ENCODE measurements at regions not wholly inside any gene's neighbourhood (a gene's known extent, or its start where the extent isn't known, plus 50 kb on each side); places are given as distances from the start of the nearest gene placed in this dataset.

DNA sequence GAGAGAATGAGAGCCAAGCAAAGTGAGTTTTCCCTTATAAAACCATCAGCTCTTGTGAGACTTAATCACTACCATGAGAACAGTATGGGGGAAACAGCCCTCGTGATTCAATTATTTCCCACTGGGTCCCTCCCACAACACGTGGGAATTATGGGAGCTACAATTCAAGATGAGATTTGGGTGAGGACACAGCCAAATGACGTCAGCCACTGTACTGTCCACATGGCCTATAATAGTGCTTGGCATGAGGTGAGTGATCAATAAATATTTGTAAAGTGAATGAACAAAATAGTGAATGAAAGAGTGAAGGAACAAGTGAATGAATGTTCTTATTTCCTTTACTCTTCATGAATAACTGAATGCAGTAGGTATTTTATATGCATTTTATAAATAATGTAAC, 199.1 kb upstream of the GOT2 start:
- H3K36me3 Mint-ChIP-seq (ENCODE audit: insufficient read depth, unreplicated experiment) = no peaks in the 10 kb centered on the region
- no TSS peak for BruUV-seq (replicated peaks)
- H3K4me3 Mint-ChIP-seq (ENCODE audit: unreplicated experiment) = no peak overlapping the region
- ChIA-PET CTCF (no interaction called here), POLR2A (no interaction called here)
- no peaks in the 10 kb centered on the region for H3K27me3 Mint-ChIP-seq (ENCODE audit: insufficient read depth, unreplicated experiment)
- no peak overlapping the region for H3K27ac Mint-ChIP-seq (ENCODE audit: low read depth, unreplicated experiment)
- TF ChIP-seq, protein P1, sequence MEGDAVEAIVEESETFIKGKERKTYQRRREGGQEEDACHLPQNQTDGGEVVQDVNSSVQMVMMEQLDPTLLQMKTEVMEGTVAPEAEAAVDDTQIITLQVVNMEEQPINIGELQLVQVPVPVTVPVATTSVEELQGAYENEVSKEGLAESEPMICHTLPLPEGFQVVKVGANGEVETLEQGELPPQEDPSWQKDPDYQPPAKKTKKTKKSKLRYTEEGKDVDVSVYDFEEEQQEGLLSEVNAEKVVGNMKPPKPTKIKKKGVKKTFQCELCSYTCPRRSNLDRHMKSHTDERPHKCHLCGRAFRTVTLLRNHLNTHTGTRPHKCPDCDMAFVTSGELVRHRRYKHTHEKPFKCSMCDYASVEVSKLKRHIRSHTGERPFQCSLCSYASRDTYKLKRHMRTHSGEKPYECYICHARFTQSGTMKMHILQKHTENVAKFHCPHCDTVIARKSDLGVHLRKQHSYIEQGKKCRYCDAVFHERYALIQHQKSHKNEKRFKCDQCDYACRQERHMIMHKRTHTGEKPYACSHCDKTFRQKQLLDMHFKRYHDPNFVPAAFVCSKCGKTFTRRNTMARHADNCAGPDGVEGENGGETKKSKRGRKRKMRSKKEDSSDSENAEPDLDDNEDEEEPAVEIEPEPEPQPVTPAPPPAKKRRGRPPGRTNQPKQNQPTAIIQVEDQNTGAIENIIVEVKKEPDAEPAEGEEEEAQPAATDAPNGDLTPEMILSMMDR (IDR thresholded peaks at IDR 0.05; ENCODE audit: unreplicated experiment) = no peak
- no peaks in the 10 kb centered on the region for H3K9me3 Mint-ChIP-seq (ENCODE audit: unreplicated experiment)
- H3K4me1 Mint-ChIP-seq (ENCODE audit: insufficient read depth, unreplicated experiment) = peaks cover 14% of the 10 kb centered on the region
- no peak for DNase-seq (ENCODE audit: unreplicated experiment)
- intact Hi-C loops (cut with micrococcal nuclease) = no loop called here

DNA sequence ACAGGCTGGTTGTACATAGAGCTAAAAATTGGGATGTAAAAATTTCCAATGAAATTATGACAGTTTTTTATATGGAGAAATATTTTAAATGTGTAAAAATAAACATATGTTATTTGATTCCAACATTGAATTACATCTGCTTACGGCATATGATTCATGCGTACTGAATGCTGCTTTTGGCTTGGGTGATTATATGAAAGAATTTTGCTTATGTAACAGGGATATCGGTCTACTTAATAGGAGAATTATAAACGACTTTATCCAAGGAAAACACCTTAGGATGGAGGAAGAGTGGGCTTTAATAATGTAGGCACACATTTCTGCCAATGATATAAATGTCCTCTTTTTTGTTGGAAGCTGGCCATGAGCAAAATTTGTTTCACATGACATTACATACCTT, 197.3 kb upstream of the GOT2 start:
- Mint-ChIP-seq H3K9me3 (ENCODE audit: unreplicated experiment) (no peaks in the 10 kb centered on the region), H3K36me3 (ENCODE audit: insufficient read depth, unreplicated experiment) (no peaks in the 10 kb centered on the region), H3K27ac (ENCODE audit: low read depth, unreplicated experiment) (no peak overlapping the region), H3K4me1 (ENCODE audit: insufficient read depth, unreplicated experiment) (peaks cover 5% of the 10 kb centered on the region), H3K27me3 (ENCODE audit: insufficient read depth, unreplicated experiment) (no peaks in the 10 kb centered on the region), H3K4me3 (ENCODE audit: unreplicated experiment) (no peak overlapping the region)
- intact Hi-C loops (cut with micrococcal nuclease) = no loop called here
- ChIA-PET CTCF (interaction anchor here (0.6 kb wide), 1 partner anchor 13 kb away, joined by 3 read pairs; no protein-coding TSS in a partner anchor), POLR2A (interaction anchor here (0.6 to 0.9 kb wide), 2 partner anchors 33 to 83 kb away, joined by 3 read pairs; no protein-coding TSS in a partner anchor)
- TF ChIP-seq, protein P1 (IDR thresholded peaks at IDR 0.05; ENCODE audit: unreplicated experiment) = no peak
- DNase-seq (ENCODE audit: unreplicated experiment) = peak; percentile 4
- no TSS peak for BruUV-seq (replicated peaks)

DNA sequence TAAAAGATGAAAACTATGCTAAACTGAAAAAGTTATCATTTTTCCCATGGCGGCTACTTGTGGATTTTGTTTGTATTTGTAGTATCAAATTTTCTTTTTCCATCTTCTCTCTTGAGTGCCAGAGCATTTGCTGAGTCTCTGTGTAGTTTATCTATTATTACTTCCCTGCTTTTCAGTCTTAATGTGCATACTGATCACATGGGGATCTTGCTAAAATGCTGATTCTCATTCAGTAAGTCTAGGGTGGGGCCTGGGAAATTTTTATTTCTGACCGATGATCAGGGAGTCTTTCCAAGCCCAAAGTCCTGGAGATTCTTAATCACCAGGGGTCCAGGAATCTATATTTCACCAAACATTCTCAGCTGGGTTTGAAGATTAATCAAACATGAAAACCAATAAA, 189.0 kb upstream of the GOT2 start:
- H3K4me3 Mint-ChIP-seq (ENCODE audit: unreplicated experiment) = no peak overlapping the region
- TF ChIP-seq, protein P1 (IDR thresholded peaks at IDR 0.05; ENCODE audit: unreplicated experiment) = no peak
- H3K4me1 Mint-ChIP-seq (ENCODE audit: insufficient read depth, unreplicated experiment) = no peaks in the 10 kb centered on the region
- no TSS peak for BruUV-seq (replicated peaks)
- no peaks in the 10 kb centered on the region for H3K9me3 Mint-ChIP-seq (ENCODE audit: unreplicated experiment)
- no peaks in the 10 kb centered on the region for H3K36me3 Mint-ChIP-seq (ENCODE audit: insufficient read depth, unreplicated experiment)
- H3K27ac Mint-ChIP-seq (ENCODE audit: low read depth, unreplicated experiment) = no peak overlapping the region
- POLR2A ChIA-PET = no interaction called here
- intact Hi-C loops (cut with micrococcal nuclease) = no loop called here
- CTCF ChIA-PET = no interaction called here
- H3K27me3 Mint-ChIP-seq (ENCODE audit: insufficient read depth, unreplicated experiment) = no peaks in the 10 kb centered on the region
- DNase-seq (ENCODE audit: unreplicated experiment) = no peak

DNA sequence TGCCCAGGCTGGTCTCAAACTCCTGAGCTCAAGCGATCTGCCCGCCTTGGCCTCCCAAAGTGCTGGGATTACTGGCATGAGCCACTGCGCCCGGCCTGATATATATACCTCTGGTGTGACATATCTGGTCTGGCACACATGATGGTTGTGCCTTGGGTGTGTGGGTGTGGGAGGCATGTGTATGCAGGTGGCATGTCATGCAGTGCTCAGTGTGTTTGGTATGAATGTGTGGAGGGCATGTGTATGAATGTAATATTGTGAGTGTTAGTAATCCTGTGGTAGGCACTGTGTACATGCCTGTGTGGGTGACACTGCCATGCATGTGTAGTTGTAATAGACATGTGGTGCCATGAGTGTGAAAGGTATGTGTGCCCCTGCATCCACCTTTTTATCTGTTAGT, 179.3 kb upstream of the GOT2 start:
- TF ChIP-seq, protein P1 (IDR thresholded peaks at IDR 0.05; ENCODE audit: unreplicated experiment) = no peak
- BruUV-seq (replicated peaks) = no TSS peak
- ChIA-PET POLR2A (interaction anchor here (0.7 kb wide), 1 partner anchor 8 kb away, joined by 4 read pairs; no protein-coding TSS in a partner anchor), CTCF (no interaction called here)
- H3K36me3 Mint-ChIP-seq (ENCODE audit: insufficient read depth, unreplicated experiment) = peaks cover 6% of the 10 kb centered on the region
- DNase-seq (ENCODE audit: unreplicated experiment) = no peak
- peaks cover 27% of the 10 kb centered on the region for H3K27me3 Mint-ChIP-seq (ENCODE audit: insufficient read depth, unreplicated experiment)
- intact Hi-C loops (cut with micrococcal nuclease) = no loop called here
- H3K4me1 Mint-ChIP-seq (ENCODE audit: insufficient read depth, unreplicated experiment) = no peaks in the 10 kb centered on the region
- H3K9me3 Mint-ChIP-seq (ENCODE audit: unreplicated experiment) = peaks cover 11% of the 10 kb centered on the region
- no peak overlapping the region for H3K27ac Mint-ChIP-seq (ENCODE audit: low read depth, unreplicated experiment)
- no peak overlapping the region for H3K4me3 Mint-ChIP-seq (ENCODE audit: unreplicated experiment)
